ENCODE measurements at regions not wholly inside any gene's neighbourhood (a gene's known extent, or its start where the extent isn't known, plus 50 kb on each side); places are given as distances from the start of the nearest gene placed in this dataset.
"Not testable (repeated sequence)": the region's sequence is repeated elsewhere in the genome, so short reads cannot be mapped to it uniquely, and the experiment has no call there.

DNA sequence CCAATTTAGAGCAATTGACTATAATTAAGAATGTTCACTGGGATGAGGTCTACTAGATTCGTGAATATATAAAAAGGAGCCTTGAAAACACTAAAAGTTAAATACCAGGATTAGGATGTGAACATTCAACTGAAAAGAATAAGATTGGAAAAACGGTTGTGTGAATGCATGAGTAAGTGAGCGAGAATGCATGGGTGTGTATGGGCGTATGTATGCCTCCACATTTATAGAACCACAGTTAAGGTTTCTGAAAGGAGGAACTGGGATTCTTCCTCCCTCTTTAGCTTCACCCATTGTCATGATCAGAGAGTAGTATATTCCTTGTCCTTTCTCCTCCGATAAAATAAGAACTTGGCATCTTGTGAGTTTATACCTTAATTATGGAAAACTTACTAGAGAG is 151.1 kb upstream of the UBE2E3 start:
- H3K27ac ChIP-seq = no peak overlapping the region
- H3K4me1 ChIP-seq = no peaks in the 10 kb centered on the region
- WGBS, 5 donors = 76 to 90% (median 85%) methylated on average over 5 of the region's 5 CpGs
- no peaks in the 10 kb centered on the region for H3K36me3 ChIP-seq
- TF ChIP-seq POLR2A (IDR thresholded peaks at IDR 0.05) (no peak), CTCF (IDR thresholded peaks at IDR 0.05) (no peak), POLR2AphosphoS5 (IDR thresholded peaks at IDR 0.05) (no peak), EP300 (IDR thresholded peaks at IDR 0.05) (no peak)
- no peaks in the 10 kb centered on the region for H3K27me3 ChIP-seq
- H3K4me3 ChIP-seq = no peak overlapping the region
- intact Hi-C loops (cut with DNase I; ENCODE audit: low total_unique reads) = no loop called here
- no peak for DNase-seq
- H3K9me3 ChIP-seq = no peaks in the 10 kb centered on the region

GRCh38 chr2:180828756-180829155 is 151.6 kb upstream of the UBE2E3 start:
- 82 to 90% (median 86%) methylated on average over 2 of the region's 2 CpGs for WGBS, 5 donors
- intact Hi-C loops (cut with DNase I; ENCODE audit: low total_unique reads) = no loop called here
- no peaks in the 10 kb centered on the region for H3K4me1 ChIP-seq
- no peak overlapping the region for H3K4me3 ChIP-seq
- no peaks in the 10 kb centered on the region for H3K36me3 ChIP-seq
- no peaks in the 10 kb centered on the region for H3K9me3 ChIP-seq
- TF ChIP-seq POLR2A (IDR thresholded peaks at IDR 0.05) (no peak), CTCF (IDR thresholded peaks at IDR 0.05) (no peak), POLR2AphosphoS5 (IDR thresholded peaks at IDR 0.05) (no peak)
- no peaks in the 10 kb centered on the region for H3K27me3 ChIP-seq
- no peak for DNase-seq
- H3K27ac ChIP-seq = no peak overlapping the region

GRCh38 chr2:180823546-180824141 is 156.8 kb upstream of the UBE2E3 start:
- H3K36me3 ChIP-seq = no peaks in the 10 kb centered on the region
- WGBS, 5 donors = 82 to 89% (median 86%) methylated on average over 5 of the region's 5 CpGs
- no peak overlapping the region for H3K4me3 ChIP-seq
- H3K27me3 ChIP-seq = no peaks in the 10 kb centered on the region
- no peak overlapping the region for H3K27ac ChIP-seq
- H3K9me3 ChIP-seq = no peaks in the 10 kb centered on the region
- H3K4me1 ChIP-seq = no peaks in the 10 kb centered on the region
- TF ChIP-seq EP300 (IDR thresholded peaks at IDR 0.05) (no peak), CTCF (IDR thresholded peaks at IDR 0.05) (no peak), POLR2AphosphoS5 (IDR thresholded peaks at IDR 0.05) (no peak), POLR2A (IDR thresholded peaks at IDR 0.05) (no peak)
- DNase-seq = no peak
- intact Hi-C loops (cut with DNase I; ENCODE audit: low total_unique reads) = no loop called here

GRCh38 chr2:180819106-180819505 is 161.3 kb upstream of the UBE2E3 start:
- no peak overlapping the region for H3K27ac ChIP-seq
- H3K4me1 ChIP-seq = no peaks in the 10 kb centered on the region
- H3K27me3 ChIP-seq = no peaks in the 10 kb centered on the region
- intact Hi-C loops (cut with DNase I; ENCODE audit: low total_unique reads) = no loop called here
- 60 to 83% (median 73%) methylated on average over 2 of the region's 2 CpGs for WGBS, 5 donors
- no peak for DNase-seq
- no peak for TF ChIP-seq EP300 (IDR thresholded peaks at IDR 0.05)
- no peak for TF ChIP-seq POLR2A (IDR thresholded peaks at IDR 0.05)
- no peak for TF ChIP-seq CTCF (IDR thresholded peaks at IDR 0.05)
- TF ChIP-seq POLR2AphosphoS5 (IDR thresholded peaks at IDR 0.05) = no peak
- H3K4me3 ChIP-seq = no peak overlapping the region
- no peaks in the 10 kb centered on the region for H3K36me3 ChIP-seq
- H3K9me3 ChIP-seq = no peaks in the 10 kb centered on the region

DNA sequence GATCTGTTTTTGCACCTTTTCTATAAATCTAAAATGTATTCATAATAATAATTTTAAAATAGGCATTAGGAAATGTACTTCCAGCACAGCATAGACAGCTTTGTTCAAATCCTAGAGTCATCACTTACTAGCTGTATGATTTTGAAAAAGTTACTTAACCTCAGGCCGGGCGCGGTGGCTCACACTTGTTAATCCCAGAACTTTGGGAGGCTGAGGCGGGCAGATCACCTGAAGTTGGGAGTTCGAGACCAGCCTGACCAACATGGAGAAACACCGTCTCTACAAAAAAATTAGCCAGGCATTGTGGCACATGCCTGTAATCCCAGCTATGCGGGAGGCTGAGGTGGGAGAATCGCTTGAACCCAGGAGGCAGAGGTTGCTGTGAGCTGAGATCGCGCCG is 161.7 kb upstream of the UBE2E3 start:
- H3K9me3 ChIP-seq; H3K36me3 ChIP-seq; H3K4me3 ChIP-seq; DNase-seq; H3K27me3 ChIP-seq; intact Hi-C loops (cut with DNase I; ENCODE audit: low total_unique reads); H3K4me1 ChIP-seq; H3K27ac ChIP-seq: not testable (repeated sequence)
- 93 to 98% (median 97%) methylated on average over 11 of the region's 11 CpGs for WGBS, 5 donors
